Erythroblast (primary cell): ENCODE measurements at regions not wholly inside any gene's neighbourhood (a gene's known extent, or its start where the extent isn't known, plus 50 kb on each side); places are given as distances from the start of the nearest gene placed in this dataset.

Experiments used
- GATA1 ChIP-seq: IDR thresholded peaks from 2 replicates; pipeline ENCODE4 v1.6.1; 2011; ENCODE audit warnings: low read depth, mild to moderate bottlenecking, control low read depth, low read length, moderate library complexity
- POLR2A ChIP-seq: IDR thresholded peaks from 2 replicates; pipeline ENCODE4 v1.6.1; 2011; ENCODE audit warnings: mild to moderate bottlenecking, low read length

- TF ChIP-seq POLR2A (no peak), GATA1 (no peak)
Measured at GRCh38 chr18:56329536-56329935, 308.9 kb downstream of the TXNL1 start.
